A673 (cell line): ENCODE measurements at regions not wholly inside any gene's neighbourhood (a gene's known extent, or its start where the extent isn't known, plus 50 kb on each side); places are given as distances from the start of the nearest gene placed in this dataset.

Experiments used
- CTCF ChIP-seq: fragments of 300-800, 200-600 bp; sonication (generic); conservative IDR thresholded peaks from 2 replicates; pipeline ENCODE4 v1.5.1; 2017; ENCODE audit warnings: low read depth, mild to moderate bottlenecking, antibody characterized with exemption, low read length, moderate library complexity, mixed read lengths
- EZH2 ChIP-seq: fragments of 200-600 bp; sonication (generic); IDR thresholded peaks from 2 replicates; pipeline ENCODE4 v1.6.1; 2017; ENCODE audit warnings: borderline replicate concordance, low read depth, mild to moderate bottlenecking, mixed read lengths, antibody characterized with exemption, low read length; ENCODE audit not compliant: poor library complexity, severe bottlenecking

DNA sequence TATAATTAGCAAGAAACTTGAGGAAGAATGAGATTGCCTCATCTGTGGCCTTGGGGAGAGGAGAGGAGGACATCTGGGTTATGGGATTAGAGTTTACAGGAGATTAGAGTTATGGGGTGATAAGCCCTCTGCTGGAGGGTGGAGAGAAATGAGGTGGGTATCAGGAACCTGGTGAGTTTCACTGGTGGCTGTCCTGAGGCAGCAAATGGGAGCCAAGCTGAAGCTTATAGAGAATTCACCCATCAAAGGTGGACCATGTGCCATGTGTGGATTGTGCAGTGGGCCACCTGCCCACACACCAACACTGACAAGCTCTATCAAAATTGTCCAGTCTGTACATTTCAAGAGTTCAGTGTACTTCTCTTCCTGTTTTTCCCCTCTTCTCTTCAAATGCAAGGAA lies 135.3 kb downstream of the AEBP2 start:
- TF ChIP-seq EZH2 (no peak), CTCF (peak; percentile 44)
